MM.1S (cell line): ENCODE measurements at regions not wholly inside any gene's neighbourhood (a gene's known extent, or its start where the extent isn't known, plus 50 kb on each side); places are given as distances from the start of the nearest gene placed in this dataset.

ENCODE experiments used
- EZH2 ChIP-seq: fragments of 300-600 bp; sonication (generic); optimal IDR thresholded peaks from 2 replicates; pipeline ENCODE3; 2017; ENCODE audit warnings: low read depth, mild to moderate bottlenecking, antibody characterized with exemption, low read length, mixed read lengths
- TF ChIP-seq, protein P1 (sequence below): fragments of 300-600 bp; sonication (generic); IDR thresholded peaks from 2 replicates; pipeline ENCODE4 v1.5.1; 2016; ENCODE audit warnings: antibody characterized with exemption, low read length, mixed read lengths

DNA sequence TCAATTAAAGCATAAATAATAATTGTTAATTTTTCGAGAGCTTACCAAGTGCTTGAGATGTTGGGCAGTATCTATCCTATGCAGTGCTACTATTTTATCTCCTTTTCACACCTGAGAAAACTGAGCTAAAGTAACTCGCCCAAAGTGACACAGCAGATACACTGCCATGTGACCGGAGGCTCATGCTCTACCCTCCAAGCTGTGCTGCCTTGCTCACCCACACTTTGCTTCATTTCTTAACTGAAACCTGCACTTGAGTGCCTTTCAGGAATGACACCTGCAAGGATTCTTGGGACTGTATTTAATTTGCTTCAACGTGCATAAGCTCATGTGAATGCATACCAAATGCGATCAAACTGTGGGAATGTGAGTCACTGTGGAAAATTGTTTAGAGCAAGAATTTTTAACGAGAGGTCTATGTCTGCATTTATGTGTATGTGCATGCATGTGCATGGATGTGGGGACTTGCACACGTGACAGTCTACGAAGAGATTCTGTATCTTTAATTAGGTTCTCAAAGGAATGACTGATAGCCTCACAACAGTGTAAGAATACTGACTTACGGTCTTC lies 119.2 kb downstream of the ADCYAP1R1 start:
- TF ChIP-seq EZH2 = no peak
- TF ChIP-seq, protein P1, sequence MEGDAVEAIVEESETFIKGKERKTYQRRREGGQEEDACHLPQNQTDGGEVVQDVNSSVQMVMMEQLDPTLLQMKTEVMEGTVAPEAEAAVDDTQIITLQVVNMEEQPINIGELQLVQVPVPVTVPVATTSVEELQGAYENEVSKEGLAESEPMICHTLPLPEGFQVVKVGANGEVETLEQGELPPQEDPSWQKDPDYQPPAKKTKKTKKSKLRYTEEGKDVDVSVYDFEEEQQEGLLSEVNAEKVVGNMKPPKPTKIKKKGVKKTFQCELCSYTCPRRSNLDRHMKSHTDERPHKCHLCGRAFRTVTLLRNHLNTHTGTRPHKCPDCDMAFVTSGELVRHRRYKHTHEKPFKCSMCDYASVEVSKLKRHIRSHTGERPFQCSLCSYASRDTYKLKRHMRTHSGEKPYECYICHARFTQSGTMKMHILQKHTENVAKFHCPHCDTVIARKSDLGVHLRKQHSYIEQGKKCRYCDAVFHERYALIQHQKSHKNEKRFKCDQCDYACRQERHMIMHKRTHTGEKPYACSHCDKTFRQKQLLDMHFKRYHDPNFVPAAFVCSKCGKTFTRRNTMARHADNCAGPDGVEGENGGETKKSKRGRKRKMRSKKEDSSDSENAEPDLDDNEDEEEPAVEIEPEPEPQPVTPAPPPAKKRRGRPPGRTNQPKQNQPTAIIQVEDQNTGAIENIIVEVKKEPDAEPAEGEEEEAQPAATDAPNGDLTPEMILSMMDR = no peak
